ENCODE measurements at regions not wholly inside any gene's neighbourhood (a gene's known extent, or its start where the extent isn't known, plus 50 kb on each side); places are given as distances from the start of the nearest gene placed in this dataset.

- no peak for TF ChIP-seq CTCF (IDR thresholded peaks at IDR 0.05)
- no peak for TF ChIP-seq POLR2A (IDR thresholded peaks at IDR 0.05; ENCODE audit: low read length)
Observed at GRCh38 chr6:23732521-23732920, 393.5 kb upstream of the NRSN1 start.

Data from A549 (cell line).